ENCODE measurements at regions not wholly inside any gene's neighbourhood (a gene's known extent, or its start where the extent isn't known, plus 50 kb on each side); places are given as distances from the start of the nearest gene placed in this dataset.
"Not testable (repeated sequence)": the region's sequence is repeated elsewhere in the genome, so short reads cannot be mapped to it uniquely, and the experiment has no call there.

DNA sequence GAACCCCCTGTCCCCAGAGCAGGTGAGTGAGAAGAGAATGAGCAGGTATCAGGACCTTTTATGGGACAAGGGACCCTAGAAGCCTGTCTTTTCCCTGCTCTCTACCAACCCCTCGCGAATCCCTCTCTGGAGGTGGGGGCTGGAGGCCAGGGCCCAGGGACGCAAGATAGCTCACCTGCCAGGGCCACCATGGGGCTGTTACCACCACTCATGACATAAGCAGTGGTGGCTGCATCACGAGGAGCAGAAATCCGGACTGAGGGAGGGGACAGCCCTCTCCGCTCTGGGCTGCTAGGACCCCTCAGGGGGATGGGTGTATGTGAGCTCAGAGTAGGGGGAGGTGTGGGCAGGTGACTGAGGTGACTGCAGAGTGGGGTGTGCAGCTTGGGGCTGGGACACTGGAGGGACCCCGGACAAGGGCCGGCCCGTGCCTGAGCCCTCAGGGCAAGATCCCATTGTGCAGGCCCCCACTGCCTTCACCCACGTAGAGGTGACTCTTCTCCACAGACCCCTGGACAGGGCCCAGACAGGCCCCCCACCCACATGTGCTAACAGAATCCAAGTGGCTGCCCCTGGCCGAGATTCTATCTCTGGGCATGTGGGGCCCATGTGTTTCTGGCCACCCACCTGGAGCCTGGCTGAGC lies 190.6 kb downstream of the TBC1D2B start:
- no peak for DNase-seq (ENCODE audit: low read depth)
- TF ChIP-seq, protein P1, sequence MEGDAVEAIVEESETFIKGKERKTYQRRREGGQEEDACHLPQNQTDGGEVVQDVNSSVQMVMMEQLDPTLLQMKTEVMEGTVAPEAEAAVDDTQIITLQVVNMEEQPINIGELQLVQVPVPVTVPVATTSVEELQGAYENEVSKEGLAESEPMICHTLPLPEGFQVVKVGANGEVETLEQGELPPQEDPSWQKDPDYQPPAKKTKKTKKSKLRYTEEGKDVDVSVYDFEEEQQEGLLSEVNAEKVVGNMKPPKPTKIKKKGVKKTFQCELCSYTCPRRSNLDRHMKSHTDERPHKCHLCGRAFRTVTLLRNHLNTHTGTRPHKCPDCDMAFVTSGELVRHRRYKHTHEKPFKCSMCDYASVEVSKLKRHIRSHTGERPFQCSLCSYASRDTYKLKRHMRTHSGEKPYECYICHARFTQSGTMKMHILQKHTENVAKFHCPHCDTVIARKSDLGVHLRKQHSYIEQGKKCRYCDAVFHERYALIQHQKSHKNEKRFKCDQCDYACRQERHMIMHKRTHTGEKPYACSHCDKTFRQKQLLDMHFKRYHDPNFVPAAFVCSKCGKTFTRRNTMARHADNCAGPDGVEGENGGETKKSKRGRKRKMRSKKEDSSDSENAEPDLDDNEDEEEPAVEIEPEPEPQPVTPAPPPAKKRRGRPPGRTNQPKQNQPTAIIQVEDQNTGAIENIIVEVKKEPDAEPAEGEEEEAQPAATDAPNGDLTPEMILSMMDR (conservative IDR thresholded peaks at IDR 0.05; ENCODE audit: low read length) = no peak
- H3K4me3 ChIP-seq (ENCODE audit: low read length) = no peak overlapping the region

DNA sequence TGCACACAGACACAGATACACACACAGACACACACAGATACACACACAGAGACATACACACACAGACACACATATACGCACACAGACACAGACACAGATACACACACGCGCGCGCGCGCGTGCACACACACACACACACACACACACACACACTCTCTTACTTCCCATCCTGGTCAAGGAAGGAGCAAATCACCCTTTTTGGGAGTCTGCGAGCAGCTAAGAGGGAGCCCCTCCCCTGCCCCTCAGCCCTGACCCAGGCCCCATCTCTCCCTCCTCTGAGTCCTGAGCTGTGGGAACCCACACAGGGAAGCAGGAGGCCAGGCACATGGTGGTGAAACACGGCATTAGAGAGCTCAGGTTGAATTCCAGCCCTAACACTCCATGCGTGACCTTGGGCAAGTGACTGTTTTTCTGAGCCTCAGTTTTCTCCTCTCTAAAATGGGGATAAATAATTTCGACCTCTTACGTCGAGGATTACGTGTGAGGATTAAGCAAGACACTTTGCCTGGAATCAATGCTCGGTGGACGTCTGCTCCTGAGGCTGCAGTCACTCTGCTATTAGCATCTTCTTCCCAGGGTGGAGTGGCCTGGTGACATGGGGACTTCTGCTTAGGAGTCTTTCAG lies 191.5 kb downstream of the TBC1D2B start:
- H3K4me3 ChIP-seq (ENCODE audit: low read length); DNase-seq (ENCODE audit: low read depth): not testable (repeated sequence)

- not testable (repeated sequence) for DNase-seq (ENCODE audit: low read depth); H3K4me3 ChIP-seq (ENCODE audit: low read length)
These were observed 194.5 kb downstream of the TBC1D2B start for GRCh38 chr15:77883012-77883411.

- H3K4me3 ChIP-seq (ENCODE audit: low read length) = no peak overlapping the region
- DNase-seq (ENCODE audit: low read depth) = no peak
- TF ChIP-seq, protein P1 (conservative IDR thresholded peaks at IDR 0.05; ENCODE audit: low read length) = no peak
These were observed 195.6 kb downstream of the TBC1D2B start for GRCh38 chr15:77881950-77882349.

GRCh38 chr15:77881535-77881934 lies 196.0 kb downstream of the TBC1D2B start:
- not testable (repeated sequence) for H3K4me3 ChIP-seq (ENCODE audit: low read length); DNase-seq (ENCODE audit: low read depth)

- DNase-seq (ENCODE audit: low read depth) = peak; percentile 25
- H3K4me3 ChIP-seq (ENCODE audit: low read length) = not testable (repeated sequence)
These were observed 198.0 kb downstream of the TBC1D2B start for GRCh38 chr15:77879466-77879865.

DNA sequence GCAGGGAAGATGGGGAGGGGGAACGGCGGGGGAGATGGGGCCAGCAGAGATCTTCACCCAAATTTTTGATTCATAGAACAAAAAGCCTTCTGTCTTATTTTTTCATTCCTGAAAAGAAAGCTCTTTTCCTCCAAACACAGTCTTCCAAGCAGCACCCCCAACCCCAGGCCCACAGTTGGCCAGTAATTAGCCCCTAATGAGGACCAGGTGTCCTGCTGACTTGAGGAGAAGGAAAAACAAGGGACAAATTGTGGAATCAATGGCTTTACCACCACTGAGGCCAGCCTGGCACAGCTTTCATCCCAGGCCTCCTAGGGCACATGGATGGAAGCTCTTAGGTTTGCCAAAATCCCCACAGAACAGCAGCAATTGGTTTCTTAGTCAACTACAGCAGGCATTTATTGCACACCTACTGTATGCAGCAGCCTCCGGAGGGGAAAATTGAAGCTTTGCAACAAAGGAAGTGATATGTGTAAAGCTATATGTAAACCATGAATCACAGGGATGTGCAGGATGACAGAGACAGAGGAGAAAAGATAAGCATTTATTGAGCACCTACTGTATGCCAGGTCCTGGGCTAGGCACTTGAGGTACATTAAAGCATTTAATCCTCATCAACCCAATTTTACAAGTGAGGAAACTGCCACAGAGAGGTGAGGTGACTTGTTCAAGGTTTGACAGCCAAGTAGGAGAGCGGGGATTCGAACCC lies 199.5 kb downstream of the TBC1D2B start:
- no peak overlapping the region for H3K4me3 ChIP-seq (ENCODE audit: low read length)
- peak; percentile 11 for DNase-seq (ENCODE audit: low read depth)
- TF ChIP-seq, protein P1 (conservative IDR thresholded peaks at IDR 0.05; ENCODE audit: low read length) = no peak

DNA sequence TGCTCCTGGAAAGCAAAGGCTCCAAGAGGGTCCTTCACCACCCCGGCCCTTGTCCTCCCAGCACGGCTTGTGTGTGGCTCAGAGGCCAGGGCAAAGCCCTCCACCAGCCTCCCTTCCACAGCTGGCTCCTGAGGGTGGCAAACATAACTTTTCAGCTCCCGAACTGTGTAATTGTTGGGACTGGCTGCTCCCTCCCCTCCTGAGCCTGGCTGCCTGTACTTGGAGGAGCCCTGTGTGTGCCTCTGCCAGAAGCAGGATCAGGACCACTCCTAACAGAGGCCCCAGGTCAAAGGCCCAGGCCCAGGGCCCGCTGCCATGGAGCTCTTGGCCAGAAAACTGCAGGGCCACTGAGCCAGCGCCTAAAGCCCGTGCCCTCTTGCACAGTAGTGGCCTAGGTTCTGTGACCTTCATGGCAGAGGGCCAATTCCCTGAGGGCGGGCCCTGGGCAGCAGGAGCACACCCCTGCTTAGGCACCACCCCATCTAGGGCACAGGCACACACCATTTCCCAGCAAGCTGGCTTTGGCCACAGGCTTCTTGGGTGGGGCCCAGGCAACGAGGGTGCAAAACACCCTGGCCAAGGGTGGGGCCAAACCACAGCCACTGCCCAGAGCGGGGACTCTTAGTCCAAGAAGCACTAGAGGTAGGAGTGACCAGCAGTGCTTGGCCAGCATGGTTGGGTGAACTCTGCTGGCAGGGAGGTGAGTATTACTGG lies 201.2 kb downstream of the TBC1D2B start:
- DNase-seq (ENCODE audit: low read depth) = not testable (repeated sequence)

DNA sequence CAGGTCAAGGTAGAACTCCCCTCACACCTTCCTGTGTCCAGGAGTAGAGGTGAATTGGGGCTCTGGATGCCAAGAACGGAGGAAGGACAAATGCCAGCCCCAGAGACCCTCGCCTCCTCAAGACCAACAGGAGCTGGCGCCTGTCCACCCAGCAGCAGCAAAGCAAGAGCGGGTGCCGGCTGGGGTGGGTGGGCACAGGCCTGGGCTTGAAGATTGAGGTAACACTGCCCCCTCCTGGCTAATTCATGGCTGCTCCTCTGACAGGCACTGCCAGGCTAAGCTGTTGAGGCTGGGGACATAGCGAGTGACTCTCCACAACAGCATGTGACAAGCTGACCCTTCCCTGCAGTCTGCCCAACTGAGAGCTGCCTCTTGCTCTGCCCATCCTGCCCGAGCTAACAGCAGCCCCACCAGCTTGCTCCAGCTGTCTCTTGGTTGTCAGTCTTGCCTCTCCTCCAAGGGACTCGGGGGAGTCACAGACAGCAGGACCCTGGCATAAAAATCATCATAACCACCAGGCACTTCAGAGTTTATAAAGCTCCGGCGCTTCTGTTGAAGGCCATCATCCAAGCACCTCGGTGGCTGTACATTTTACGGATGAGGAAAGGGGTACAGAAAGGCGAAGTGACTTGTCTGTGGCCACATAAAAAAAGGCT lies 202.3 kb downstream of the TBC1D2B start:
- not testable (repeated sequence) for H3K4me3 ChIP-seq (ENCODE audit: low read length)
- peak; percentile 33 for DNase-seq (ENCODE audit: low read depth)
- TF ChIP-seq, protein P1 (conservative IDR thresholded peaks at IDR 0.05; ENCODE audit: low read length) = peak; percentile 55

More for the DNA sequence above, 201.2 kb downstream of the TBC1D2B start:
- H3K4me3 ChIP-seq (ENCODE audit: low read length) = not testable (repeated sequence)
